GM19452 (cell line): ENCODE measurements at regions not wholly inside any gene's neighbourhood (a gene's known extent, or its start where the extent isn't known, plus 50 kb on each side); places are given as distances from the start of the nearest gene placed in this dataset.
"Not testable (repeated sequence)": the region's sequence is repeated elsewhere in the genome, so short reads cannot be mapped to it uniquely, and the experiment has no call there.

ENCODE experiments used
- ATAC-seq: cut with Tn5 transposase; IDR thresholded peaks from one replicate; pipeline ENCODE4 v1.9.1; 2021; ENCODE audit not compliant: unreplicated experiment

DNA sequence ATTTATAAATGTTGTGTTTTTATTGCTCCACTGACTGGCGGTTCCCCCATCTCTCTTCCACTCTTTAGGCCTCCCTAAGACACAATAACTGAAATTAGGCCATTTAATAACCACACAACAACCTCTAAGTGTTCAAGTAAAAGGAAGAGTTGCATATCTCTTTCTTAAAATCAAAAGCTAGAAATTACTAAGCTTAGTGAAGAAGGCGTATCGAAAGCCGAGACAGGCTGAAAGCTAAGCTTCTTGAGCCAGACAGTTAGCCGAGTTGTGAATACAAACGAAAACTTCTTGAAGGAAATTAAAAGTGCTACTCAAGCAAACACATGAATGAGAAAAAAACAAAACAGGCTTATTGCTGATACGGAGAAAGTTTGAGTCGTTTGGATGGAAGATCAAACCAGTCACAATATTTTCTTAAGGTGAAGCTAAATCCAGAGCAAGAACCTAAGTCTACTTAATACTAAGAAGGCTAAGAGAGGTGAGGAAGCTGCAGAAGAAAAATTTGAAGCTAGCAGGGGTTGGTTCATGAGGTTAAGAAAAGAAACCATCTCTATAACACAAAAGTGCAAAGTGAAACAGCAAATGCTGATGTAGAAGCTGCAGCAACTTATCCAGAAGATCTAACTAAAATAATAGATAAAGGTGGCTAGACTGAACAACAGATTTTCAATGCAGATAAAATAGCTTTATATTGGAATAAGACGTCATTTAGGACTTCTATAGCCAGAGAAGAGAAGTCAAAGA lies 194.0 kb upstream of the TTC29 start:
- ATAC-seq = no peak

GRCh38 chr4:147151763-147152162 lies 206.1 kb upstream of the TTC29 start:
- no peak for ATAC-seq

DNA sequence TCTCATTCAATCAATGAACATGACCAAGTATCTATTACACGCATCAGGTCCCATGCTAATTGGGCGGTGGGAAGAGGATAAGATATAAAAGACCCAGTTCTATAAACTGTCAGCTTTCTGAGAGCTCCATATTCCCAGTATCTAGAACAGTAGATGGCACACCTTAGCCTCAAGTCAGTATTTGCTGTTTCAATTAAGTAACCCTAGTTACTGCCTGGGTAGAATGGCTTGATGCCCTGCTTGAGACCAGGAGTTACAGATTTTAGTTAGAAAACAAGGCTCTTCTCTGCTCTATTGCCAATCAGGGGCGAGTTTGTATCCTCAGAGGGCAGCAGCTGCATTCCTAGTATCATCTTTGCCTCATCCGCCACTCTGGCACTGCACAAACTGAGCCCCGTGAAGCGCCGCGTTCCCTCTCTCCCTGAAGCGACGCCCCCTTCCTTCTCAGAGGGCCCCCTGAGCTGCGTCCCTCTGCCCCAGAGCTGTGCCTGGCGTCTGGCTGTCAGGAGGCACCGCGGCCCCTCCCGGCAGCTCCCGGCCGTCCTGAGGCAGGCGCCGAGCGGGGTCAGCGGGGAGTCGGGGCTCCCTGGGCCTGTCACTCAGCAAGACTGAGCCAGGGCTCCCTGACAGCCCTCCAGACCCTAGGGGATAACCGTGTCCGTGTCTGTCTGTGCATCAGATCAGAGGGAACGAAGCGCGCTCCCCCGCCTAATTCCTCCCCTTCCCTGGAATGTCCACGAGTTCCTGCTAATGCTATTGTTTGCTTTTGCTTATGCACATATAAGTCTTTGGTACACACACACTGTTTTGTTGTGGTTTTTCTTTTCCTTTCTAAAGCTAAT lies 212.4 kb upstream of the TTC29 start:
- ATAC-seq = no peak

DNA sequence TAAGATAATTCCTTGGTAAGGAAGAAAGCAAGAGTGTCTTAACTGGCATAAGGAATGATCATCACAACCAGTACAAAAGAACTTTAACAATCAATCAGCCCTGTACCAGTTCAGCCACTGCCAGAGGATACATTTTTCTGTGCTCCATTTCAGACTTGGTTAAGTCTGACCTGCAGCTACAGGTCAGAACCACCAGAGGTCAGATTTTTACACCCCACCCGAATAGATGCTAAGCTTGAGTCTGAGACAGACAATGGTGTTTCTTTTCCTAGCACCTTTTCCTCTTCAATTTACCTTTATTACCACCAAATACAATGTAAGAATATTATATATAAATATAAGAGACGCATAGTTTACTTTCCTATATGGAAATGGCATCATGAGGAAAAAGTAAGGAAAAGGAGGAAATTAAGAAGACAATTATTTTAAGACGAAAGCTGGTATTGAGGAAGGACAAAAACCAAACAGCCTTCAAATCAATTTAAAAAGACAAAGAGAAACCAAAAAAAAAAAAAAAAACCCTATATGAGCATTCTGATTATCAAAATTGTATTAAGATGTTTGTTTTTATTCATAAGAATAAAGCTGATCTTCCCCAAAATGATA lies 215.3 kb upstream of the TTC29 start:
- peak; percentile 85 for ATAC-seq

- no peak for ATAC-seq
Measured at GRCh38 chr4:147163311-147163710, 217.6 kb upstream of the TTC29 start.

DNA sequence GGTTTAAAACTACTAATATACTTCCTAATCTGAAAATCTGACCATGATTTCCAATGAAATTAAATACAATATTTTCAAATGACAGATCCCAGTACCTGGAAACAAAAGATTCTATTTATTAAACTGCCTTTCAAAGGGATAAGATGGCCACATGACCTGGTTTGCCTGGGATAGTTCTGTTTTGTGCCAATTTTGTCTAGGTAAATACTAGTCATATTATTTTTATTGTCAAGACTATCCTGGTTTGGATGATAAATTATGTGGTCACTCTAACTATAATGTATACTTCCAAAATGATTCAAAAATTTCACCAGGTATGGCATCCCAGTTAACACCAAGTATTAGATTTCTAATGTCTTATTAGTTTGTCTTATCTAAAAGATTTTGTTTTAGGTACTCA lies 222.5 kb upstream of the TTC29 start:
- not testable (repeated sequence) for ATAC-seq

- no peak for ATAC-seq
Measured at GRCh38 chr4:147173322-147173721, 227.7 kb upstream of the TTC29 start.

DNA sequence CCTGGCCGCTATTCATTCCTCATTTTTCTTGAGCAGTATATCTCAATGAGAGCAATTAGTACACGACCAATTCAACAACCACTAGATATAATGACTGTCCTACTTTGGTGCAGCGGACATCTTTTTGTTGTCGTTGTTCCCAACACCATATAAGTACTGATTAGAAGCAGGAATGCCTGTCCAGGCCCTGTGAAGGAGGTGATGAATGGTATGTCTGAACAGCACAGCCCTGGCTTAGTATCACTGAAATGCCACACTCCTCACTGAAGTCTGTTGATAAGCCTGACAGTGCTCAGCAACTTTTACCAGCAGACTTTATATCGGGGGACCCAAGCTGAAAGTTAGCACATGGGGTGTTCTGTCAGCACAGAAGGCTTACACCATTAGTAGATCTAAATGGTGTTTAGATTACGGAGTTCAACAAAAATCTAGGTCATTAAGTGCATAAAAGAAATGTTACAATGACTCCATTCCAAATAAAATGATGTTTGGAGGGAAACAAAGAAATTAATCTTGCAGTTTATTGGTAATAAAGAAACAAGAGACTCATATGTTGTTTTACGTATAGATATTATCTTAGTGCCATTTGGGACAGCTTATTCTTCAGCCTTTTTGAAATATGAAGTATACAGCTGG lies 228.3 kb upstream of the TTC29 start:
- no peak for ATAC-seq

DNA sequence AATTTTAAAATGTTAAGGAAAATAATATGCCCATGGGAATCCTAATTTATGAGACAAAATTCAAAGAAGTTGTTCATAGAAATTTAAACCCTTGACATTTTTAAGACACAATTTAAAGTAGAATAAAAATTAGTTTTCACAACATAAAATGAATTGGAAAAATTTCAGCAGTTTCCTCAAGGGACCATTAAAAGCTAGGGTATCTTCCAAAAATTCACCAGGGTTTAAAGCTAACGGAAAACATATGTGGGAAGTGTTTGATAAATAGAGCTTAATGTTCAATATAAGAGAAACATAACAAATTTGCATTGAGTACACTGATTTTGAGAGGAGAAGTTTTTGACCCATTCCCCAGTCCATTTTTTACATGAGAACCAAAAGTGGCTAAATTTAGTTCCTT lies 228.9 kb upstream of the TTC29 start:
- no peak for ATAC-seq

DNA sequence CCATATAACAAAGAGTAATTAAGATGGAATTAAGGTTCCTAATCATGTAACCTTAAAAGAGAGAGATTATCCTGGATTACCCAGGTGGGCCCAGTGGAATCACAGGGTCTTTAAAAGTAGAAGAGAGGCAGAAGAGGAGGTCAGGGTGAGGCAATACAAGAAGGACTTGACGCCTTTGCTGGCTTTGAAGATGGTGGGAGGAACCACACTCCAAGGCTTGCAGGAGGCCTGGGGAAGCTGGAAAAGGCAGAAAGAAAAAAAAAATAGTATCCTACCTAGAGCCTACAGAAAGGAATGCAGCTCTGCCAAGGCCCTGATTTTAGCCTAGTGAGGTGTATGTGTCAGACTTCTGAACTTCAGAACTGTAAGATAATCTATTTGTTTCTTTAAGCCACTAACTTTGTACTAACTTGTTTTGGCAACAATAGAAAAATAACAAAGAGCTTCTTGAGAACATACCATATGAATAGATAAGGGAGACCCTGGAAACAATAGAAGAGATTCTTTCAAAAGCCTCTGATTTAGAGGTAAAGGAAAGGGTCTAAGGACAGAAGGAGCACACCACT lies 229.9 kb upstream of the TTC29 start:
- ATAC-seq = no peak

DNA sequence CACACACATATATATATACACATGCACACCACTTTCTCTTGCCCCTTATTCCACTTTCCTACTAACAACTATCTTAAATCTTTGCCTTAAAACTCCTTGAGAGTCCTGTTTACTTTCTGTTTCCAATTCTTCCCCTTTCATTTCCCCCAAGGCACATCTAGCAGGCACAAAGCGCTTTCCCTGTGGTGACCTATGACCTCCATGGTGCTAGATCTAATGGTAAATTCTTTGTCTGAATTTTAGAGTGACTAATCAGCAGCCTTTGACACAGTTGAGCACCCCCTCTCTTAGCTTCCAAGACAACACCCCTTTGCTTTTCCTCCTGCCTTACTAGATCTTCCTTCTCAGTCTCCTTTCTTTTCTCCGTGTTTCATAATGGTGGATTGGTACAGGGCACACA lies 236.4 kb upstream of the TTC29 start:
- no peak for ATAC-seq

DNA sequence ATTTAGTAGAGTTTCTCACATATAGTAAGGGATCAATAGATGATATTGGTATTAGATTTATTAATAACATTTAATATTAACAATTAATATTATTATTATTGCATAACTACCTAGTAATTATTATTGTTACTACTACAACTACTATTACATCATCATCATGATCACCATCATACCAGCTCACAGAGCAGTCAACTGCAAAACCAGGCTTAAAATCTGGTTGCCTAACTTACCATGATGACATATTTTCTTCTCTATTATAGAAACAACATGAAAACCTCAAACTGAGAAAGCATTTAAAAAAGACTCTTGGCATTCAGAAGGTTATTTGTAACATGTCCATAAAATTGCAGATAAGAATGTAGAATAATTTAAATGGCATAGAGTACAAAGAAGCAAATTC lies 247.0 kb upstream of the TTC29 start:
- ATAC-seq = no peak

DNA sequence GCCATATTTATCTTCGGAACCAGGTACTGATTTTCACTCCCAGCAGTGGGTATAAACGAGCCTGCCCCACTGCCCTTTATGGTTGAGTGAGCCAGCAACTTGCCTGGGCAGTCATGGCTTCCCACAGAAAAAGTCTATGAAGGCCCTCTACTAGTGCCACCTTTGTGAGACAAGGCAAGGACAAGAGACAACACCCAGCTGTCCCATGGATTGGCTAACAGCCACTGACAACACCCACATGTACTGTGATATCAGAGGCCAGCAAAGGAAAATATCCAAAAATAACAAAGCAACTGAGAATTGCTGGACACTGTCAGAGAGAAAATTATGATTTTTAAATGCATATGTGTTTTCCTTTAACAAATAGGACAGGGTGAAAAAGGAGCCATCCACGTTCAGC lies 248.4 kb upstream of the TTC29 start:
- ATAC-seq = no peak

DNA sequence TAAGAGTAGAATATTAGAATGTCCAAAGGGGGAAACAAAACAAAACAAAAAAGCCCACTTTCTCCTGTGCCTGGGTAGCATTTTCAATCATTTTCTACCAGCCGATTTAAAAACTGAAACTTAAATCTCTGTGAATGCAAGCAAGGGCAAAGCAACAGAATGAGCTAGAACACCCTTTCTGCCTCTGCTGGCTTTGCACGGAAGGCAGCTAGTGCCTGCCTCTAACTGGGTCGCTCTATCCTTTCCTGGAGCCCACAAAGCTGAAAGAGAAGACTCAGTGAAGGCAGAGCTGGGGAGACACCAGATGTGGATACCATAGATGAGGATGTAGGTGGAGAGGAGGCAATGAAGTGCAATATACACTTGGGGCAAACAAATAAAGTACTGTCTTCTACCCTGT lies 248.9 kb upstream of the TTC29 start:
- no peak for ATAC-seq

GRCh38 chr4:147195386-147195785 lies 249.7 kb upstream of the TTC29 start:
- ATAC-seq = no peak

DNA sequence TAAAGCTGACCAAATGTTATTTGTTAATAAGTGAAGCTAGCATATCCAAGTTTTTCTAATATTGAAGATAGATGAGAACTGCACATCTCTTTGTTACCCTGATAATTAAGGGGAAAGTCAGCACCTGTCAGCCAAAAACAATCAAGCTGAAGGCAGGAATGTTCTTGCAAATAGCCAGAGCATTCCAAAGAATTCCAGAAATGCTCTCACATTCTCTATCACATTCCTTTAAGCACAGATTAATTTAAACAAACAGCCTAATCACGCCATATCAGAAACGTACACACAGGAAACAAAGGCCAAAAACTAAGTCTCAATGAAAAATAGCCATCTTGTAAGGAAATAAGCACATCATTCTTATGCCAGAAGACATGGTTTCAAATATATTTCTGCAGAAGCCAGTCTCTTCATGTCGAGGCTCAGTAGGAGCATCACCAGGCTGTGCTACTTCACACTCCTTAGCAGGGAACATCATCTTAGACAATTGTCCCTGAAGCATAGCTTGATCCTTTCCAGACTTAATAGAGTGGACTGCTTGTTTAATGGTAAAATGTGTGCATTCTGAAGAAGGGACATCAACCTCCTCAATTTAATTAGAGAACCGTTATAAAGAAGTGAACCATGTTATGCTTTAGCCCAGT lies 252.9 kb upstream of the TTC29 start:
- ATAC-seq = no peak

- no peak for ATAC-seq
Measured at GRCh38 chr4:147201016-147201415, 255.4 kb upstream of the TTC29 start.

- no peak for ATAC-seq
Measured at GRCh38 chr4:147206807-147207206, 261.1 kb upstream of the TTC29 start.

- no peak for ATAC-seq
Measured at GRCh38 chr4:147207911-147208310, 262.2 kb upstream of the TTC29 start.

- ATAC-seq = no peak
Measured at GRCh38 chr4:147217655-147218054, 263.2 kb upstream of the EDNRA start.

DNA sequence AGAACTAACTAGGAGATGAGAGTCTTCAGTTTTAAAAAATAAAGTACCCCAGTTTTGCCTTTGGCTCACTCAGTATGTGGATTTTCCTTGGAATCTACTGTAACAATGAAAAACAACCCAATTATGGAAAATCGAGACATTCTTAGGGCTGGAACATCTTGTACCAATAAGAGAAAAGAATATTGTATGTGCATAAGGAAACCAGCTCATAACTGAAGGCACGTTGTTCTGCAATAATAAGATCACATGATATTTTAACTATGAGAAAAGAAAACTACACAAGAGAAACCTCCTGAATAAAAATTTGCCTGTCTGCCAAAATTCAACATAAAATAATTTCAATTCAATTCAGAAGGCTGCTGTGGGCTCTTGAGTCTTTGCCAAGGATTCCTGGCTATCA lies 261.8 kb upstream of the EDNRA start:
- ATAC-seq = no peak
